ENCODE measurements at regions not wholly inside any gene's neighbourhood (a gene's known extent, or its start where the extent isn't known, plus 50 kb on each side); places are given as distances from the start of the nearest gene placed in this dataset.
"Not testable (repeated sequence)": the region's sequence is repeated elsewhere in the genome, so short reads cannot be mapped to it uniquely, and the experiment has no call there.

DNA sequence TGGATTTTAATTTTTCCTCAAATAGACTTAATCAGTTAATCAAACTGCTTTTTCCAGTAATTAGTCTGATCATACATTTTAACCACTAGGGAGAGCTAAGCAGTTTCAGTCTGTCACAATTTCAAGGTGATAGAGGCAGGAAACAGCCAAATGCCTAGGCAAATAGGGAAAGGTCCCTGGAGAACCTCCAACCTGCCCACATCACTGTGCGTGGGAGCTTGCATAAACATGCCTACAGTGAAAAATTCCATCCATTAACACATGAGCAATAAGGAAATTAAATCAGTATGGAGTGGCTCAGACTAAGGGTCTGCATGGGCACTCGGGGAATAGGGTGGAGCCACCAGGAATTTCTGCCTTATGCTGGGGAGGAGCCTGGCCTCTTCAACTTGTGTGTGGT is 74.6 kb downstream of the AASDHPPT start:
- DNase-seq (ENCODE audit: low spot score) = peak; percentile 57

DNA sequence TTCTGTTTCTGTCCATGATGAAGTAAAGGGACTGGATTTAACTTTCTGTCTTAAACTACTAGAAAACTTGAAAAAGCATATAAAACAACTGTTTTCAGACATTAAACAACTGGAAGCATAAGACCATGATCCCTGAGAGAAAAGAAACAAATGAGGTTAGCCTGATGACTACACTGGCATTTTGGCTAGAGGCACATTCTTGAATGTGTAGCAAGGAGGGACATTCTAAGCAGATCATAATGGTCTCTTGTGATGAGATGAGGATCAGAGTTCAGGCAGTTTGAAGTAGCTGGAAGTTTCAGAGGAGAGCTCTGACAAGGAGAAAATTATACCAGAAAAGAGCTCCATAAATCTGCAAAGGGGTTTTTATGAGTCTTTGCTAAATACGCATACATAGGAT is 75.4 kb downstream of the AASDHPPT start:
- DNase-seq (ENCODE audit: low spot score) = peak; percentile 7

DNA sequence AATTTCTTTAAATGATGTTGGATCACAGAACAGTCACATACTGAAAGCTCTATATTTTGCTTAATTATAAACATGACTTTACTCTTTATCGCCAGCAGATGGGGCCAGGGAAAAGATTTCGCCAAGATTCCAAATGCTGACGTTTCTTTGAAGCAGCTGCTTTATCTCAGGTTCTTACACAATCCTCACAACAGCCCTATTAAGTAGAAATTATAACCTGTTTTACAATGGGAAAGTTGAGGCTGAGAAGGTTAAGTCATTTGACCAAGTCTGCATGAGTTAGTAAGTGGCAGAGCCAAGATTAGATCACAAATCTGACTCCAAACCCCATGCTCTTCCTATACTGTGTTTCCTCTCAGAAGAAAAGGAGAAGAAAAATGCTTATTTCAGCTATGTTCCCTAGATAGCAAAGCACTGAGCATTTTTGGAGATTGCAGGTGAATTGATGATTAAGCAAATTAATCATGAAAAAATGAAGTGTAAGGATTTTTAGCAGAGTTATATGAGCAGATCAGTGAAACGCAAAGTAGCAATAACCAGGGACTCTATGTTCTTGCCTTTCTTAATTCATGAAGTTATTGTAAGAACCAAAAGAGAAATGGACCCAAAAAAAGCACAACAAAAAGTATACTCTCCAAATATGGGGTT is 79.0 kb downstream of the AASDHPPT start:
- DNase-seq (ENCODE audit: low spot score) = peak; percentile 57

DNA sequence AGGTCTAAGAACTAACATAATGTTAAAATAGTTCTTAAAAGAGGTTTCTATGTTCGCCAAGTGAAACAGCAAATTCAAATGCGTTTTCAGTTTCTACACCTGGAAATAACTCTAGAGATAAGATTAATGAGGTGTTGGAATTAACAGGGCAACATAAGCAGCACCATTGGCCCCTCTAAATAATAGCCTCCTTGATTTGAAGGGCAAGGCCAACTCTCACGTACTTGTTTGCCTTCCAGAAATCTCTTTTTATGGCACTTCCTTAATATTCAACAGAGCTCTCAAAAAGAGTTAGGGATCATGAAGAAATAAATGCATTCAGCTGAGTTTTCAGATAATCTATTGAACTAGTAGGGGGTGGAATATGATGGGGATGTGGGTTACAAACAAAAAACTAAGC is 80.9 kb downstream of the AASDHPPT start:
- DNase-seq (ENCODE audit: low spot score) = no peak

DNA sequence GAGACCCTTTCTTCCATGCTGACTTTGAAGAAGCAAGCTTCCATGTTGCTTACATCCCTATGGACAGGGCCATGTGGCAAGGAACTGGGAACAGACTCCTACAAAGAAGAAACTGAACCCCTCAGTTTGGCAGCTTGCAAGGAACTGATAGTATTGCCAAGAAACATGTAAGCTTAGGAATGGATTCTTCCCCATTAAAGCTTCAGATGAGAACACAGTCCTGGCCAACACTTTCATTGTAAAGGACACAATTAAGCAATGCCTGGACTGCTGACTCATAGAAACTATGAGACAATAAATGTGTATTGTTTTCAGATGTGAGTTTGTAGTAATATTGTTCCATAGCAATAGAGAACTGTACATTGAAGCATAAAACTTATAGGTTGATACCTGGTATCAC is 82.4 kb downstream of the AASDHPPT start:
- DNase-seq (ENCODE audit: low spot score) = no peak

DNA sequence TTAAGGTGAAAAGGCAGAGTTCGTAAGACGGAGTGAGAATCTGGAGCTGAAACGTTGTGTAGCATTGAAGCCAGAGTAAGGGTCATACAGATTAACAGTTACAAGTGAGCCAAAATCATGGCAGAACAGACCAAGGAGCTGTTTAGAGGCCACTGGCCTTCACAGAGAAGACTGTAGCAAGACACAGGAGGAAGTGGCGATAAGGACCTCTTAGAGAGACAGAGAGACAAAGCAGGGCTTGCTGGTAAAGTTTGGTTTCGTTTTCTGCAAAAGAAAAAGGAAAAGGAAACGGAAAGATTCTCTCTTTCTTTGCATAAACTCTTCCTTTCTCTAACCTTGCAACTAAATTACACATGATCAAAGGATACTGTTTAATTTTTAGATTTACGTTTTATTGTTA is 83.0 kb downstream of the AASDHPPT start:
- no peak for DNase-seq (ENCODE audit: low spot score)

DNA sequence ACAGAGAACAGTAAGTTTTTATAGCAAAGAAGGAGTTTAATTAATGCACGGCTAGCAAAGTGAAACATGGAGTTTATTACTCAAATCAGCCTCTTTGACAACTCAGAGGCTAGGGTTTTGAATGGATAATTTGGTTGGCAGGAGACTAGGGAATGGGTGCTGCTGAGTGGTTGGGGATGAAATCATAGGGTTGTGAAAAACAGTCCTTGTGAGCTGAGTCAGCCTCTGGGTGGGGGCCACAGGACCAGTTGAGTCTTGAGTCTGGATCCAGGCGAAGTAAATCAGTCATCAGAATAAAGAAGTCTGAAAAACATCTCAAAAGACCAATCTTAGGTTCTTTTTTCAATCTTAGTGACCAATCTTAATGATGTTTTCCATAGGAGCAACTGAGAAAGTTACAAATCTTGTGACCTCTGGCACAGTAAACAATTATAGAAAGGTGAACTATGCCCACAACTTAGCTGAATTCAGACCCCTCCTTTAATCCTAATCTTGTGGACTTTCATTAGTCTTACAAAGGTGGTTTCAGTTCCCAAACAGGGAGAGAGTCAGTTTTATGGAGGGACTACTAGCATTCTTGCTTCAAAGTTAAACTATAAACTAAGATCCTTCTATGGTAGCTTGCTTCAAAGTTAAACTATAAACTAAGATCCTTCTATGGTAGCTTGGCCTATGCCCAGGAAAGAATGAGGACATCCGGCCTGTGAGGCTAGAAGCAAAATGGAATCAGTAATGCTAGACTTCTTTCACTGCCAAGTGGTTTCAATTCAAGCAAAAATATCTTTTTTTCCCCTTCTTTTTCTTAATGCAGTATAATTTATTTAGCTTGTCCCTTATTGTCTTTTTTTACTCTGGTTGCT is 84.5 kb downstream of the AASDHPPT start:
- no peak for DNase-seq (ENCODE audit: low spot score)

DNA sequence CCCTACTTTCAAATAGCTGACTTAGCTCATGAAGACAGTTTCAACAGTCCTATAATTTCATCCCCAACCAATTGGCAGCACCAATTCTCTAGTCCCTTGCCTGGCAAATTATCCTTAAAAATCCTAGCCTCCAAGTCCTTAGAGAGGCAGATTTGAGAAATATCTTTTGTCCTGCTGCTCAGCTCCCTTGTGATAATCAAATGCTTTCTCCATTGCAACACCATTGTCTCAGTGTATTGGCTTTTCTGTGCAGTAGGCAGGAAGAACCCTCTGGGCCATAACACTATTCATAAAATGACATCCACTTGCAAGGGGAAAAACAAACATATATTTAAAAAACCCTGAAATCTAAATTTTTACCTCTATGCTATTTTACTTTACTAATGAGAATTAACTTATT is 89.6 kb downstream of the AASDHPPT start:
- DNase-seq (ENCODE audit: low spot score) = no peak

DNA sequence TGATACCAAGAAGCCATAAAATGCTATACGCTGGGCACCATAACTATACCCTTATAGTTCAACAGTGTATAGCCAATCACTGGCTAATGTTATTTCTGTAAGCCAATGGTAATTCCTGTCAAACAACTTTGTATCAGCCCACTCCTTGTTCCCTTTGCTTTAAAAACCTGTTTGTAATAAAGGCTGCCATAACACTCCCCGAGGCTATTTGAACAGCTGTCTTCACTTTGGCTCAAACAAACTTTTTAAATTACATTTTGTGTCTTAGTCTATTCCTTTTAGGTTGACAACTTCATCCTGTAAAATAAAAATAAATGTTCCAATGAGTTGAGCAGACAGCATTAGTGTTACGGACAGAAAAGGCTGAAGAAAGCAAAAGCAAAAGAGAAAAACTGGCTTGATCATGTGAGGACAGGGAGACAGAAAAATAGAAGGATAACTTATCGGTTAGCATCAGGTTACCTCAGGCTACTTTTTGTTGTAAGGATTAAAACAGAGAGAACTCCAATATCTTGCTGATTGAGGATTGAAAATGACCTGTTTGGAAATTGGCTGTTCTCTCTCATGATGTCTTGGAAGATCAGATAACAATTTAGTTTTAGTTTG is 95.0 kb downstream of the AASDHPPT start:
- DNase-seq (ENCODE audit: low spot score) = no peak

DNA sequence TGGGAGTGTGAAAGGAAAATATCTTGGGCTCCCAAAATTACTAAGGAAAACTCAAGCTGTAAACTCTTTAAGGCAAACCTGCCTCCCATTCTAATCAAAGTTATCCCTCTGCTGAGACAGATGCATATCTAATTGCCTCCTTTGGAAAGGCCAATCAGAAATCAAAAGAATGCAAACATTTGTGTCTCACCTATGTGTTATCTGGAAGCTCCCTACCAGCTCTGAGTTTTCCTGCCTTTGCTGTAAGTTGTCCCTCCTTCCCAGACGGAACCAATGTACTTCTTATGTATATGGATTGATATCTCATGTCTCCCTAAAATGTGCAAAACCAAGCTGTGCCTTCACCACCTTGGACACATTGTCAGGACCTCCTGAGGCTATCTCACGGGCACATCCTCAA is 95.8 kb downstream of the AASDHPPT start:
- DNase-seq (ENCODE audit: low spot score) = no peak

DNA sequence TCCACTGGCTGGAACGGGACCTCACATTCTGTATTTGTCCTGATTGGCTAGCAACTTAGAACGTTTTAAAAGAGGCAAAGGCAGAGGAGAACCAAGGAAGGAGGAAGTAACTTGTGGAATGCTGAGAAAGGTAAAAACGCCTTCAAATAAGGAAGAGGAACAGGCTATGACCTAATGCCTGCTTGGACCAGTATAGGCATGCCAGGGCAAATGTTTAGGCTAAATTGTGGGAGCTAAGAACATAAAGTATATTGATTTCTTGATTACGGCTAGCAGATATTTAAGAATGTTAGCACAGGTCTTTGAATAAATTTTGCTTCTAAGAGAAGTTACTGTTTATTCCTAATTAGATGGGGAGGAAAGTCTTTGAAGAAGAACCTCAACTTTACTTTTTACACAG is 96.5 kb downstream of the AASDHPPT start:
- DNase-seq (ENCODE audit: low spot score) = not testable (repeated sequence)

DNA sequence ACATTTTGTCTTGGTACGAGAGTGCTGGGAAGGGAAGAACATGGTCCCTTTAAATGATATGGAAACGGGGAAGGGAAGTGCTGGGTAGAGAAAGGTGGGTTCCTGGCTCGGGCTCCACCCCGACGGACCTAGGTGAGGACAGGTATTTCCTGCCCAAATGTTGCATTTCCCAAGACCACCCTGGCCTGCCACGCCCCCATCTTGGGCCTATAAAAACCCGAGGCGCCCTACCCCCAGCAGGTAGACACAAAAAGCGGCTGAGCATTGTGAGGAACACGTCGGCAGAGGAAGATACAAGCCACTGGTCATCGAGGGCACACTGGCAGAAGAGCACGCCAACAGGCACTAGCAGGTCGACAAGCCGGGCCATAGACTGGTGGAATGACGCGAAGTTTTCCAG is 99.4 kb downstream of the AASDHPPT start:
- no peak for DNase-seq (ENCODE audit: low spot score)

DNA sequence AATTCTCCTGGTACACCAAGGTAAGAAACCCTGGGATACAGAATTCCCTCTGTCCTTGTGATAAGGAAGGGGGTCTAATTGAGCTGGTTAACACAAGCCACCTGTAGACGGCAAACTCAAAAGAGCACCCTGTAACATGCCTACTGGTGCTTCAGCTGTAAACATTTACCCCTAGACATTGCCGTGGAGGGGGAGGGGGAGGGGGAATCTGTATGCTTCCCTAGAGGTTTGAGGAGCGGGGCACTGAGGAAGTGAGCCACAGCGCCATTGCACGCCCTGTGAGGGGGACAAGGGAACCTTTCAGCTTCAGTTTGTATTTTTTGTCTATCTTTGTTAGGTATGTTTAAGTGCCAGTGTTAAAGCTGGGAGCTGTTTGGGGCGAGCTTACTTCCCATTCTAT is 99.8 kb downstream of the AASDHPPT start:
- no peak for DNase-seq (ENCODE audit: low spot score)

DNA sequence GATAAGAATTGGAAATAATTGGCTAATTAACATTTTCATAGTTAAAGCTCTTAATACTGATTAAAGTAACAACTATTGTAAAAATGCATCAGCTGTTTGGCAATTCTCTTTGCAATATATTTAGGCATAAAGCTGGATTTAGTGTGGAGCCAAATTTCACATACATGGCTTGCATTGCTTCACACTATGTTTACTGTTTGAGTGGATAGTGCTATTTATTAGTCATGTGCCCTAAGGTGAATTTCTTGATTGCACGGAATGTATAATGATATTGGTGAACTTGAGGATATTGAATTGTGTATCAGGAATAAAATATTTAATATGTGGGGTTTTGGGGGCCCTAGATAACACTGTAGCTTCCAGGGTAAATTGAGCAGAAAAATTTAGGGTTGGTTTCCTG is 100.9 kb downstream of the AASDHPPT start:
- DNase-seq (ENCODE audit: low spot score) = no peak

DNA sequence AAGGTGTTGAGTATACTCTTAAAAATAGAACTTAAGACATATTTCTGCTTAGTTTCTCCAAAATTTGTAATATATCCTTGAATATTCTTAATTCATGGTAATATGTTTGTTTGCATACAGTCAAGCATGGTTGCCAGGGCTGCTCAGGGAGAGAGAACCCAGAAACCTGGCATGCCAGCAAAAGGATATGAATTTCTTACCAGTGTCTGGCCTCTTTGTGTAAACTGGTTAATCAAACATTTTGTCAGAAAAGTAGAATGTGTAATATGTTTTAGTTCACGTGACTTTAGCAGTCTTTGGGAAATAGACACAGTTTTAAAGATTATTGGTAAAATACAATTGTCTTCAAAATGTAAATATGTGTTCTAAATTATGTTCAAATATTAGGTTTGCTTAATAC is 101.6 kb downstream of the AASDHPPT start:
- no peak for DNase-seq (ENCODE audit: low spot score)

DNA sequence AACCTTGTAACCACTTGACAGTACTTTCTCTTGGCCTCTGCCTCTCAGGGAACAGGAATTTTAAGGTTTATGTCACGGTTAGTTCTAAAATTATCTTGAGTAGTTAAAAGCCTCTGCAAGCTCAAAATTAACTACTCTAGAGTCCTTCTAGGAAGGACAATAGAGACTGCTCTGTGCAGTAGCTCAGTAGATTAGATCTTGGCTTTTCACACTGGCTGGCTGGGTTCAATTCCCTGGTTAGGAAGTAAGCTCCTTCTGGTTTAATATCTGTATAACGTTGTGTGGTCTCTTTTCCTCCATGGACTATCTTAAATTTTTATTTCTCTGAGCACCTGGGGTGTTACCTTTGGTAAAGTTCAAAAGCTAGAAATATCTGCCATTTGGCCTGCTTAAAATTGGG is 109.2 kb downstream of the AASDHPPT start:
- DNase-seq (ENCODE audit: low spot score) = no peak

DNA sequence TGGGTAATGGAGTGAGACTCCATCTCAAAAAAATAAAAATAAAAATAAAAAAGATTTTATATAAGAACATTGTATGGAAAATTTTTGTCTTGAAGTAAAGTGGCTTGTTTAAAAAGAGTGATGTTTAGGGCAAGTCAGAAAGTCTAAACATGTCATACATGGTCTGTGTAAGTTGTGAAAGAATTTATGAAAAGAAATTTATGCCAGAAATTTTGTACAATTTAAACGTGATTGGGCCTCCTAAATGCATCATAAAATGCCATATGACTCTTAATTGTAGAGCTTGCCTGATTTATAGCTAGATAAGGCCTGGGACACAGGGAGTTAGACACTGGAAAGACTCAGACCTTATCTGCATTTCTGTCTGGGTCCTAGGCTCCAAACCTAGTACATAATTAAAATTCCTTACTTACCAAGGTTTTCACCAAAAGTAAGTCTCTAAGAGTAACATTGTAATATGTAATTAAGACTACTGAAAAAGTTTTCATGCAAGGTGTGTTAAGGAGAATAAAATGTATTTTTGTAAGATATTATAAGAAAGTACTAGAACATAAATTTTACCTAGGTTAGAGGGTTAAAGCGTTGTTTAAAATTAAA is 110.5 kb downstream of the AASDHPPT start:
- no peak for DNase-seq (ENCODE audit: low spot score)

DNA sequence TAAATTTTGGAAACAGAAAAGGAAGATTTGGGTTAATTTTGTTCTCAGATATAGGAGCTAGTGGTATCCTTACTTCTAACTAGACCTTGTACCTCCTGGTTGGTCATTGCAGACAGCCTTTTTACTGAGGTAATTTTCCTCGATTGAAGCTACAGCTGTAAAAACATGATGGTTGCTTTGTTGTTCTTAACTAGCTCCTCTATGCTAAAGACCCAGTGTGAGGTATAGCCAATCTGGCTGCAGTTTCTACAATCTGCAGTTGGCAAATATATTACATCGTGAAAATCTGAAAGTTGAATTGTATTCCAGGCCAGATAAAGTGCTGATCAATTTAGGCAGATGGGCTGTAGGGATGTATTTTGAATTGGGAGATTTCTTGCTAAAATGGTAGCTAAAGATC is 116.5 kb downstream of the AASDHPPT start:
- DNase-seq (ENCODE audit: low spot score) = no peak

DNA sequence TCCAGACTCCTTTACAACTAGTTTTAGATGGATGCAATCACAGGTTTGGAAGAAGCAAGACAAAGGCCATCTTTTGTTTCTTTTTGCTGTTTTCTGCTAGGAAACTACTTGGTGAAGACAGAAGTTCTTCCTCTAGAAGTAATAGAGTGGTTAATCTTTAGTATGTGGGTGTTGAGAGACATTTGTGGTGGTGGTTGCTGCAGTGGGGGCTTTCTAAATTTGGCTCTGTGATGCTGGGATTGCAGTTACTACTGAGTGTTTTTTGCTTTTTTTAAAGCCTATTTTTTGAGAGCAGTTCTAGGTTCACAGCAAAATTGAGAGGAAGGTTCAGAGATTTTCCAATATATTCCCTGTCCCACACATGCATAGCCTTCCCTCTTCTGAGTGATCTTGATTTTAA is 120.0 kb downstream of the AASDHPPT start:
- no peak for DNase-seq (ENCODE audit: low spot score)

DNA sequence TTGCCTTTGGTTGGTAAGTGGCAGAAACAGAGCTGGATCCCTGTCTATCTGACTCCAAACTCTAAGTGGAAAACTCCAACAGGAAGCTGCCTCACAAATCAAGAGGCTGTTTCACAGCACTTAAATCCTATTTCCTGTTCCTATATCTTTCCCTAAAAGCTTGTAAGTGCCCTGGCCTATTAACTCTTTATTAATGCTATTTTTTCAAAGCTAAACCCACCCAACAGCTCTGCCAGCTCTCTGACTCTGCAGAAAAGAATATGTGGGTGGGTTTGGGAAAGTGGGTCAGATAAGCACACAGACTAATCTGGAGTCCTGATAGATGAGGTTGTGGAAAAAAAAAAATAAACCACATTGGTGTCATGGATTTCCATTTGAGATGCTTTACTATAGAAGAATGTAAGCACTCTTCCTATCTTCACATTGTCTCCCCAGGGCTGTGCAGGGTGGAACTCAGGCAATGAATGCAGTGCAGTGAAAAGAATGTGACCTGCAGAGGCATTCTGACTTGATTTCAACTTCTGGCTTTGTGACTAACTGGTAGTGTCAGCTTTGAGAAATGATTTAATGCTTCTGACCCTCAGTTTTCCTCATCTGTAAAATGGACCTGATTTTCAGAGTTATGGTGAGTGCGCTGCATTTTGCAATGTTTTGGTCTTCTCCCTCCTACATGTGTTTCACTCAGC is 125.6 kb downstream of the AASDHPPT start:
- no peak for DNase-seq (ENCODE audit: low spot score)

DNA sequence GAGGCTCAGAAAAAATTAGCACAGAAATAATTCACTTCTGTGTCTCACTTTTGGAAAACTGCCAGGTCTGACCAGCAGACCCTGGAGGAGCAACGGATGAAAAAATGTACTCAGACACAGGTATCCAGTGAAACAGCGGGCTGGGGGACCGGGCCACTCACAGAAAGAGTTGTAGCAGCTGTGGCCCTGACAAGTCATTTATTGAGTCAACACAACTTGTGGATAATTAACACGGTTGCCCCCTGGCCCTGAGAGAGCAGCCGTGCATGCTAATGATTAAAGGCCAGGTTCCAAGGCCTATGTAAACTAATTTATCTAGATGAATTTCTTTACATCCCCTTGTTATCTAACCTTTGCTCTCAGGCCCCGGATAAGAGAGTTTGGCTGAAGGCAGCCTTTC is 131.3 kb downstream of the AASDHPPT start:
- no peak for DNase-seq (ENCODE audit: low spot score)

DNA sequence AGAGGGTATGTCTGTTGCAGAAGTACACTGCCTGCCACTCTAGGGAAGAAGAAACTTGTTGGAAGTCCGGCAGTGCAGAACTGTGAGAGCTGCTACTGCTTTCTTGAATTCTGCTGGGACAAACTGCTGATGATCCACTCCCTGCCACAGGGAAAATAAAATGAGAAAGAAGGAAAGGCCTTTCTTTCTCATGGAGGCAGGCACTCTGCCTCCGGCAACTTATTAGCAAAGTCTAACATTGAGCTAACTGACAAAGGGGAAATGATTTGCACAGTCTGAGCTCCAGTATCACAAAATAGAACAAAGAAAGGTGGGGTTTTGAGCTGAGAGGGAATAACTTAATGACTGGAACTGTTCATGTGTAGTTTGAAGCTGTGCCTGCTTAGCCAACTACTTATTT is 134.6 kb downstream of the AASDHPPT start:
- no peak for DNase-seq (ENCODE audit: low spot score)
